ENCODE measurements at regions not wholly inside any gene's neighbourhood (a gene's known extent, or its start where the extent isn't known, plus 50 kb on each side); places are given as distances from the start of the nearest gene placed in this dataset.

DNA sequence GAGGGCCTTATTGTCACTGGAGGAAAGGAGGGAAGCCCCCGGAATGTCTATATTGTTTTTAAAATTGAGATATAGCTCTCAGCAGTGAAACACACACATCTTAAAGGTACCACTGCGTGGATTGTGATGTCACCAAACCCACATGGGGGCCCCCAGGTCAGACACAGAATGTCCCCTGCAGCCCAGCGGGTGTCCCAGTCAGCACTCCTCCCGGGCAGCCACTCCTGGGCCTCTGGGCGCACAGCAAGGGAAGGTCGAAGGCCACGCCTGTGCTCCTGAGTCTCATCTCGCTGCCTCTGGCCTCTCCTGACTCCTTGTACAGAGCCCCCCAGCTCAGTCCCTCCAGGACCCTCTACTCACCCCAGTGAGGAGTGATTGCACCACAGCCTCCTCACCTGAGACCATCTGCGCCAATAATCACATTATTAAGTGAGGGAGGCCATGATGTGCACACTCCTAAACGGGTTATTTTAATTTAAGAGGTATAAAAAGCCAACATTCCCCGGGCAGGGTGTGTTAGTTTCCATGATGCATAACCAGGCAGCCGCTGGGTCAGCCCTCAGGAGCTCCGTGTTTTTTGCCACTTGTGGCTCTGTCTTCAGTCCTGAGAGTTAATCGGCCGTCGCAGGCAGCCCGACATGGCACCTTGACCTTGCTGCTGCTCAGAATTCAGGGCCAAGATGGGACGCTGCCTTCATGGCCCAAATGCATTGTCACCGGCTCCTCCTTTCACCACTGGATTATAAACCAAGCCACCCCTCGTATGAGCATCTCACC, 1089.3 kb downstream of the BRD1 start:
- WGBS, 3 donors = 74 to 82% (median 80%) methylated on average over 19 to 20 of the region's 20 CpGs
- Histone ChIP-seq H3K4me1 (no peaks in the 10 kb centered on the region), H3K36me3 (ENCODE audit: insufficient read depth in 1 of 2, low read depth in 1 of 2) (no peaks in the 10 kb centered on the region), H3K4me3 (no peak overlapping the region), H3K27ac (no peak overlapping the region), H3K9me3 (no peaks in the 10 kb centered on the region), H3K27me3 (ENCODE audit: insufficient read depth in 3 of 3, low read length in 2 of 3) (peaks cover 0 to 3% (median 0%) of the 10 kb centered on the region in 3 donors)
- intact Hi-C loops (cut with DNase I) = no loop called here
- DNase-seq (no peak), ATAC-seq (no peak)
- TF ChIP-seq CTCF (IDR thresholded peaks at IDR 0.05) = no peak

DNA sequence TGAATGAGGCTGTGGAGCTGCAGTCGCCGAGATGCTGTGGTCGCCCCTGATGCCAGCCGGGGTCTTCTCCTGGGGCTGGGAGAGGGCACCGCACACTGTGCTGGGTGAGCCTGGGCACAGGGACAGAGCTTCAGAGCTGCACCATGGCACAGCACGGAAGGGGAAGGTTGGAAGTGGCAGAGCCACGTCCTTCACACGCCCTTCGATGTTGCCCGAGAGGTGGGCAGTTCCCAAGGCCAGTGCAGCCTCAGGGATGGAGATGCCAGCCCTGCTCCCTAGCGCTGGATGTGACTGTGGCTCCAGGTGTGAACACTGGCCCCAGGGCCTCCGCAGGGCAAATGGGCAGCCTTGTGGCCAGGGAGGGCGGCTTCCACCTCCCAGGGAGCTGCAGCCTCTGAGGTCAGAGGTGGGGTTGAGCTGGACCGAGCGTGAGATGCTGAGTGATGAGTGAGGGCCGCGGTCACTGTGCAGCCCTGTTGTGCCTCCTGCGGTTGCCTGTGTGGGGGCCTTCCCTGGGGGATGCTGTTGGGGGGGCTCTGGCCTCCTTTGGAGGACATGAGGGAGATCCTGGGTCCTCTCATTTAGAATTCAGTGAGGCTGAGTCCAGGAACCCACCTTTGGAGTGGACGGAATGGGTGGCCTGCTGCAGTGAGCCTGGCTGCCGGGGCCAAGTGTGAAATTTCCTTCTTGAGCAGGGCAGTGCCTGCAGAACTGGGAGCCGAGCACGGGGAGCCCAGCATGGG, 1090.0 kb downstream of the BRD1 start:
- no peak overlapping the region for H3K27ac ChIP-seq
- no peak overlapping the region for H3K4me3 ChIP-seq
- TF ChIP-seq CTCF (IDR thresholded peaks at IDR 0.05) = no peak
- intact Hi-C loops (cut with DNase I) = no loop called here
- WGBS, 3 donors = 69 to 79% (median 79%) methylated on average over 22 of the region's 22 CpGs
- H3K27me3 ChIP-seq (ENCODE audit: insufficient read depth in 3 of 3, low read length in 2 of 3) = peaks cover 0 to 3% (median 0%) of the 10 kb centered on the region in 3 donors
- DNase-seq (no peak), ATAC-seq (no peak)
- H3K36me3 ChIP-seq (ENCODE audit: insufficient read depth in 1 of 2, low read depth in 1 of 2) = no peaks in the 10 kb centered on the region
- H3K4me1 ChIP-seq = no peaks in the 10 kb centered on the region
- no peaks in the 10 kb centered on the region for H3K9me3 ChIP-seq

DNA sequence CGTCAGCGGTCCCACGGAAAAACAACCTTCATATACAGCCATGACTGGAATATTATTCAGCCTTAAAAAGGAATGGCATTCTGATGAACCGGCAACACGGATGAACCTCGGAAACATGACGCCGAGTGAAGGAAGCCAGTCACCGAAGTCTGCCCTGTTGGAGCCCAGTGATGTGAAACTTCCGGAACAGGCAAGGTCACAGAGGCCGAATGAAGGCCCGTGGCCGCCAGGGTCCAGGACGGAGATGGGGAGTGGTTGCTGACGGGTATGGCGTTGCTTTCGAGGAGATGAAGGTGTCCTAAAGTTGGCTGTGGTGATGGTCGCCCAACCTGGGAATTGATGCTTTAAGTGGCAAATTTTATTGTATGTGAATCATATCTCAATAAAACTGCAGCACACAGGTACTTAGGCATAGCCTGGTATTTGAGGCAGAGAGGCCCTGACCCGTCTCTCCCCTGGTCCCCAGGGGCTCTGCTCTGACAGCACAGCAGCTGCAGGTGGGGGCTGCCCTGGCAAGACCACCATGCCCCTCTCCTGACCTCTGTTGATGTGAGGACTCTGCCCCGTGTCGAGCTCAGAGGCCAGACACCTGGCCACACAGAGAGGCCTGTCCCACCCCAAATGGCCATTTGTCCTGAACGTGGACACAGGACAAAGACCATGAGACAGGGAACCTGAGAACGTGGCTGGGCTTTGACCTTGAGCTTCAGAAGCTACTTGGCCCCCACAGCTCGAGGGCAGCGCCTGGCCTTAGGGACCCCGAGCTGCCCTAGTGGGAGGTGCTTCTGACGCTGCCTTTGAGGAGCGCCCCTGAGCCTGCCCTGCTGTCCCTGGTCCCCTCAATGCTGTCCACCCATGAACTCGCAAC, 1090.8 kb downstream of the BRD1 start:
- 74 to 79% (median 75%) methylated on average over 28 to 29 of the region's 29 CpGs for WGBS, 3 donors
- intact Hi-C loops (cut with DNase I) = no loop called here
- no peaks in the 10 kb centered on the region for H3K36me3 ChIP-seq (ENCODE audit: insufficient read depth in 1 of 2, low read depth in 1 of 2)
- no peak overlapping the region for H3K4me3 ChIP-seq
- no peak overlapping the region for H3K27ac ChIP-seq
- H3K27me3 ChIP-seq (ENCODE audit: insufficient read depth in 3 of 3, low read length in 2 of 3) = peaks cover 0 to 3% (median 0%) of the 10 kb centered on the region in 3 donors
- DNase-seq (no peak), ATAC-seq (no peak)
- TF ChIP-seq CTCF (IDR thresholded peaks at IDR 0.05) = no peak
- no peaks in the 10 kb centered on the region for H3K9me3 ChIP-seq
- no peaks in the 10 kb centered on the region for H3K4me1 ChIP-seq

GRCh38 chr22:48734961-48735360, 1092.7 kb downstream of the BRD1 start:
- Histone ChIP-seq H3K27me3 (ENCODE audit: insufficient read depth in 3 of 3, low read length in 2 of 3) (peaks cover 0 to 3% (median 0%) of the 10 kb centered on the region in 3 donors), H3K36me3 (ENCODE audit: insufficient read depth in 1 of 2, low read depth in 1 of 2) (no peaks in the 10 kb centered on the region), H3K4me1 (no peaks in the 10 kb centered on the region), H3K4me3 (no peak overlapping the region), H3K9me3 (no peaks in the 10 kb centered on the region), H3K27ac (no peak overlapping the region)
- ATAC-seq = no peak
- 84 to 86% (median 85%) methylated on average over 16 of the region's 16 CpGs for WGBS, 3 donors
- no peak for DNase-seq
- intact Hi-C loops (cut with DNase I) = no loop called here
- TF ChIP-seq CTCF (IDR thresholded peaks at IDR 0.05) = no peak

Data from psoas muscle (tissue), 7 donors.